Stimulated activated memory B cell treated with anti-CD40 and anti-IgM and Interleukin-4, amounts not matched to agents 10 μg/mL and 1 μg/mL and 100 μg/mL, for 72 hours (primary cell): ENCODE measurements at regions not wholly inside any gene's neighbourhood (a gene's known extent, or its start where the extent isn't known, plus 50 kb on each side); places are given as distances from the start of the nearest gene placed in this dataset.
"Not testable (repeated sequence)": the region's sequence is repeated elsewhere in the genome, so short reads cannot be mapped to it uniquely, and the experiment has no call there.

ENCODE experiments used
- ATAC-seq: fragments of 150-1000 bp; cut with Tn5 transposase; 2 replicates; pipeline ENCODE4 v1.10.0; 2021
- H3K27ac Mint-ChIP-seq: one replicate; pipeline ENCODE4 v1.8.0; 2022; ENCODE audit warnings: mild to moderate bottlenecking, mixed read lengths
- H3K27me3 Mint-ChIP-seq: one replicate; pipeline ENCODE4 v1.8.0; 2022; ENCODE audit warnings: mixed read lengths
- H3K36me3 Mint-ChIP-seq: one replicate; pipeline ENCODE4 v1.8.0; 2022; ENCODE audit warnings: mixed read lengths
- H3K4me1 Mint-ChIP-seq: one replicate; pipeline ENCODE4 v1.8.0; 2022; ENCODE audit warnings: mixed read lengths
- H3K4me3 Mint-ChIP-seq: one replicate; pipeline ENCODE4 v1.8.0; 2022; ENCODE audit warnings: mild to moderate bottlenecking, moderate library complexity, mixed read lengths
- H3K9me3 Mint-ChIP-seq: one replicate; pipeline ENCODE4 v1.8.0; 2022; ENCODE audit warnings: mixed read lengths

DNA sequence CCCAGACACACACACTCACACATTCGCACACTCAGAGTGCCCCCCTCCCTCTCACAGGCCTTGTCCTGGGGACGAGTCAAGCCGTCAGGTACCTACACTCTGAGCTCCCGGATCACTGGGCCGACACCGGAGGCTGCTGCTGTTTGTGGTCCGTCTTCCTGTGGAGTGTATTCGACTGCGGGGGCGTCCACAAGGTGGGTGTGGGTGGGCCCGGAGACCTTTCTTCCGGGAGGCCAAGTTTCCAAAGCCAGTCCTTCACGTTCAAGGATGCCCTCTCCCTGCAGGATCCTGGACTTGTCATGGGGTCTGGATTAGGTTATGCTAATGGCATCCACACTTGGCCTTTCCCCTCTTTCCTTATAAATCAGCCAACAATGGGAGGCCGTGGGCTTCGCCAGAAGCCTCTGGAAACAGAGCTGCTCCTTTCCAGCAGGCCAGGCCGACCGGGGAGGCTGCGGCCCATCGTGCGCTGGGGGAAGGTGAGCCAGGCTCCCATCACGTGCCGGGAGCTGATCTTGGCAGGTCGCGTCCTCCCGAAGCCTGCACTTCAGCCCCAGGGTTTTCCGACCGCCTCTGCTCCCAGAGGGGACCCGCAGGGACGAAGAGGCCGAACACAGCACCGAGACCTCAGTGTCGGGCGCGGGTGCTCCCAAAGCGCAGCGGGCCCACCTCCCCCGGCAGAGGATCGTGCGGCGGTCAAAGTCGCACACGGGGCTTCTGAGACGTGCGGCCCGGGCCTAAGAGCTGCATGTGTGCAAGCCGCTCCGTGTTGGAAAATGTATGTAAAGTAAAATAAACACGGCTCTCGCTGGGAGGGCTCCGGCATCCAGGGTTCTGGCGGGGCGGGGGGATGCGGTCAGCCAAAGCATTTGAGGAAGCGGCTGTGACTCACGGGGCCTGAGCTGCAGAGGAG is 196.5 kb upstream of the ZNF469 start:
- not testable (repeated sequence) for H3K36me3 Mint-ChIP-seq, H3K9me3 Mint-ChIP-seq, H3K4me1 Mint-ChIP-seq, H3K4me3 Mint-ChIP-seq, ATAC-seq, H3K27ac Mint-ChIP-seq
- peaks cover 10% of the 10 kb centered on the region for H3K27me3 Mint-ChIP-seq

DNA sequence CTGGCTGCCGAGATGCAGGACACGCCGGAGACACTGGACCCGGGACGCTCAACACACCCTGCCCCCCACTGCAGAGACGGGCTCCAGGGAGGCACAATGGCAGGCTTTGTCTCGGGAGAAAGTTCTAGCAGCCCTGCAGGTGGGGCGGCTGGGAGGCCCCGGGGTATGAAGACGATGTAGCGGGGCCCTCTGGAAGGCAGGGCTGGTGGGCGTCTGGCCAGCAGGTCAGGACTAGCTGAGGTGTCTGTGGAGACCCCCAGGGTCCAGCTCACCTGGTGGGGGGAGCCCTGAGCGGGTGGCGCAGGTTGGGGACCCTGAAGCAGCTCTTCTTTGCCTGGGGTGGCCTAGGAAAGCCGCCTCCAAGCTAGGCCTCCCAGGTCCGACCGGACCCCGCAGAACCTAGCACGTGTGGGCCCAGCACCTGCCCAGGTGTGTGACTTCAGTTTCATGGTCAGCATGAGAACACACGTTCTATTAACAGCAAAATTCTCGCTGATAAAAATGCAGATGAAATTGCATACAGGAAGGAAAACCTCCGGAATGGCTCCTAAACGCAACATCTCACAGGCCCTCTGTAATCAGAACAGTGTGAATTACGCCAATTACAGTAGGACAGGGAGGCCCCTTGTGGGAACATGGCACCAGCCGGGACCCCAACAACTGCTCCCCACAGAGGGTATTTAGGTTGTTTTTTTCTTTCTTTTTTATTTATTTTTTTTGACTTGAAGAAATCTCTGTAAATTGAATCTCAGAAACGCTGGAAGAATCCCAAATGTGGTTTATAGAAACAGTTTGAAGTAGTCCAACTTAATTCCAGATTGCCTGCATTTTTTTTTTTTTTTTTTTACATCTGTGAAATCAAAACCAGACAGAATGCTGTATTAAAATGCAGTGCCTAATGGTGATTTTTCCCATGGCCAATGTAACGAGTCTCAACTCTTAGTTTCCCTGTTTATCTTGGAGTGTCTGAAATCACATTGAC is 195.6 kb upstream of the ZNF469 start:
- peaks cover 10% of the 10 kb centered on the region for H3K27me3 Mint-ChIP-seq
- not testable (repeated sequence) for H3K9me3 Mint-ChIP-seq, ATAC-seq, H3K4me3 Mint-ChIP-seq, H3K36me3 Mint-ChIP-seq, H3K27ac Mint-ChIP-seq, H3K4me1 Mint-ChIP-seq

DNA sequence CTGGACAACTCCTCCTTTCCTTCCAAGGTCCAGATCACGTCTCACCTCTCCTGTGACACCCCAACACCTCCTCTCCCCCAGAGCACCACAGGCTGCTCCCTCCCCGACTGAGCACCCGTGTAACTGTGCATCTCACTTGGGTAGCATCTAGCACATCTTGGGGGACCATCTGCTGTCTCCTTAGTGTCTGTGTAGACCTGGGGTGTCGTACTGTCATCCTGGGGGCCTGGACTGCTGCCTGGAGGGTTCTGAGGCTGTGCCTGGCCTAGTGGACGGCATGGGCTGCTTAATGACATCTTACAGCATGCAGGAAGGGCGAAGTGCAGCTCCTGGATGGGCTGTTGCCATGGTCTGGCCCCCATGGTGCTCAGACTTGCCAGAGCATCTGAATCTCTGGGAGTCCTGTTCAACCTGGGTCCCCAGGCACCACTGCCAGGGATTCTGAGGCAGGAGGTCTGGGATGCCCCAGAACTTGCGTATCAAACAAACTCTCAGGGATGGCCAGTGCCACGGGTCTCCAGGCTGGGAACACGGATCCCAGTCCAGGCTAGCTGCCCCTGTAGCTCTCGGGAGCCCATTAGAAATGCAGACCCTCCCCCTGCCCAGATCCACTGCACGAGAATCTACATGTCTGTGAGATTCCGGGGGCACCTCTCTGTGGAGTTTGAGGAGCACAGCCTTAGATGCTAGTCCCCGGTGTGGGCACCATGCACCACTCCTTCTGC is 194.4 kb upstream of the ZNF469 start:
- H3K9me3 Mint-ChIP-seq = peaks cover 11% of the 10 kb centered on the region
- H3K4me1 Mint-ChIP-seq, H3K4me3 Mint-ChIP-seq, ATAC-seq, H3K27ac Mint-ChIP-seq, H3K36me3 Mint-ChIP-seq: not testable (repeated sequence)
- H3K27me3 Mint-ChIP-seq = peaks cover 10% of the 10 kb centered on the region

DNA sequence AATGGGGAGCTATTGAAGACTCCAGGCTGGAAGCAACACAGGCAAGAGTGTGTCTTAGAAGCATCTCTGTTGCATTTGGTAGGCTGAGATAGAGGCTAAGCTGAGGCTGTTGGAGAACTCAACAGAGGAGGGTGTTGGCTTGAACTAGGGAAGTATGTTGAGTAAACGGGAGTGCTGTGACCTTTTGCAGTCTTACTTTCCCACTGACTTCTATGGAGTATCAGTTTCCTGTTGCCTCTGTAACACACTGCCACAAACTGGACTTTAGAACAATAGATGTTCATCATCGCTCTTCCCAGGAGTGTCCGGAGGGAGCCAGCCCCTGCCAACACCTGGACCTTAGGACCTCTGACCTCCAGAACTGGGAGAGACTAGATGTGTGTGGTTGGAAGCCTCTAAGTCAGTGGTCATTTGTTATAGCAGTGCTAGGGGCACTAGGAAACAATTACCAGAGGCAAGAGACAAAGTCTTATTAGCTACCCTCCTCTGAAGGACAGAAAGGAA is 192.1 kb upstream of the ZNF469 start:
- not testable (repeated sequence) for ATAC-seq, H3K4me3 Mint-ChIP-seq, H3K4me1 Mint-ChIP-seq, H3K27ac Mint-ChIP-seq, H3K36me3 Mint-ChIP-seq, H3K9me3 Mint-ChIP-seq
- H3K27me3 Mint-ChIP-seq = peaks cover 10% of the 10 kb centered on the region

DNA sequence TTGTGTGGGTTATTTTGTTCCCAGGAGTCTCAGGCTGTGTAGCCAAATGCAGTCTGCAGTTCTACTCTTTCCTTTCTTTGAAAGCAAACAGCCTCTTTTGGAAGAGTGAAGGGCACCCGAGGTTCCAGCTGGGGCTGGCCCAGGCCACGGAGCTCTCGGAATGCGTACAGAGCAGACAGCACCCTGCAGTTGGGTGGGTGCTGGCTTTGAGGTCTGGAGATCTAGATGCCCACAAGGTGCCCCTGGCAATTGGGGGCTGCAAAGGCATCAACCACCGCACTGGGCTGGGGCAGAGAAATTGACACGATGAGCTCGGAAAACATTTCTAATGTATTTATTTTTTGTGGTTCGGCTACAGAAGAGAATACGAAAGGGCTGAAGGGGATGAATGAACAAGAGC is 191.6 kb upstream of the ZNF469 start:
- H3K4me1 Mint-ChIP-seq, H3K9me3 Mint-ChIP-seq, H3K36me3 Mint-ChIP-seq, H3K27ac Mint-ChIP-seq, ATAC-seq, H3K4me3 Mint-ChIP-seq: not testable (repeated sequence)
- H3K27me3 Mint-ChIP-seq = peaks cover 10% of the 10 kb centered on the region

DNA sequence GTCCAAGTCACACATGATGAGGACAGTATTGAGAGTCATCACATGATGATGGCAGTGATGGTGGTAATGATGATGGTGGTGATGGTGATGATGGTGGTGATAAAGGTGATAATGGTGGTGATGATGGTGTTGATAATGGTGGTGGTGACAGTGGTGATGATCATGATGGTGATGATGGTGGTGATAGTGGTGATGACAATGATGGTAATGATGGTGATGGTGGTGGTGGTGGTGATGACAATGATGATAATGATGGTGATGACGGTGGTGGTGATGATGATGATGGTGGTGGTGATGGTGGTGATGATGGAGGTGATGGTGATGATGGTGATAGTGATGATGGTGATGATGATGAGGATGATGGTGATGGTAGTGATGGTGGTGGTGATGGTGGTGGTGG is 190.2 kb upstream of the ZNF469 start:
- no peak for ATAC-seq
- Mint-ChIP-seq H3K27ac (no peak overlapping the region), H3K27me3 (peaks cover 9% of the 10 kb centered on the region), H3K36me3 (peaks cover 7% of the 10 kb centered on the region), H3K4me3 (no peak overlapping the region), H3K9me3 (peaks cover 6% of the 10 kb centered on the region), H3K4me1 (no peaks in the 10 kb centered on the region)

DNA sequence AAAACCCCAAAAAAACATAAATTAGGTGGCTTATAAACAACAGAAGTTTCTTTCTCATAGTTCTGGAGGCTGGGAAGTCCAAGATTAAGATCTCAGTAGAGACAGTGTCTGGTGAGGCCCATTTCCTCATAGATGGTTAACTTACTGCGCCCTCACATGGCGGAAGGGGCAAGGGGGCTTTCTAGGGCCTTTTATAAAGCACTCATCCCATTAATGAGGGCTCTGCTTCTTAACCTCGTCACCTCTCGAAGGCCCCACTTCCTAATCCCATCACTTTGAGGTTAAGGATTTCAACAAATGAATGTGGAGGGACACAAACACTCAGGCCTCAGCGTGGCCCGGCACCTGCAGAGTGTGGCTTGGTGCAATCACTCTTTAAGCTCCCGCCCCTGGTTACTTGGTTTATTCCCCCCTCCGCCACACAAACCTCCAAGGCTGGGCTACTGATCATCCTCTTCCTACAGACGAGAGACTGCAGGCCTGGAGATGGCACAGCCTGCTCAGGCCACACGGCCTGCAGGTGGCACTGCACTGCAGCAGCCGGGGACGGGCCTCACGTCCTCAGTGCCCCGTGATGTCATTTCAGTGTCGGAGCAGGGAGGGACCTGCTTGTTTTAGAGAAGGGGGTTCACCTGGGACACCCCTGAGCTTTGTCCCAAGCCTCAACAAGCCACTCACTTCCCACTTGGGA is 188.9 kb upstream of the ZNF469 start:
- H3K9me3 Mint-ChIP-seq, H3K4me3 Mint-ChIP-seq, H3K27me3 Mint-ChIP-seq, H3K4me1 Mint-ChIP-seq, H3K27ac Mint-ChIP-seq, H3K36me3 Mint-ChIP-seq: not testable (repeated sequence)
- ATAC-seq = peak; percentile 79

DNA sequence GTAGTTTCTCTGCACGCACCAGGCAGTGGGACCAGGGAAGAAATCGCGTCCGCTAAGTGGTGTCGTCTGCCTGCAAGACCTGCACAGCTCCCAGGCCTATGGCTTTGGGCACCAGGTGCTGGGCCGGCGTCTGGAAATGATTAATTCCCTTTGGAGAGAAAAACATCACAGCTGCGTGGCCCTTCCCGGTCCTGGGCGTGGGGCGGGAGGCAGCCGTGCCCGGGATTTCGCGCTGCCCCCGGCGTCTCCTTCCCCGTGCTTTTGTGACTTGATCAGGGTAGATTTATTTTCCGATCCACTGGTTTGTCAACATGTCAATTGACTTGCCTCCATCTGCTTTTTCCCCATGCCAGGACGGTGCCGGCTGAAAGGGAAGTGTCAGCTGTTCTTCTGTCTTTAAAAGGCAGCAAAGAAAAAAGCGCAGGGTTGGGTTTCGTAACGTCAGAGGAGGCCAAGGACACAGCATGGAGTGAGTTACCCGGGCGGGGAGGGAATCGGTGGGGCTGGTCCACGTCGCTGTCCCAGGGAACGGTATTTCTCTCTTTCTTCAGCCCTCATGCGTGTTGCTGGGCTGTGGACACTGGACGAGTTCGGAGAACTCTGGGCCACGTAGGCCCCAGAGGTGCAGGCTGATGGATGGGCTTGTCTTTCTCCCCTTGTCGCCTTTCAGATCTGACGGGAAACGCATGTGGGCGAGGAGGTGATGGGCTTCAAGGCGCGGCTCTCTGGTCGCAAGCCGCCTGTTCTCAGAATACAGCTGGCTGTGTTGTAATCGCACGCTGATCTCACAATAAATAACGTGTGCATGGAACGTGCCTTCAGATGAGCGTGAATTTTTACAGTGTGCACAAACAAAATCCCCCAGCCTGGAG is 188.1 kb upstream of the ZNF469 start:
- Mint-ChIP-seq H3K27me3 (peaks cover 6% of the 10 kb centered on the region), H3K36me3 (peaks cover 7% of the 10 kb centered on the region), H3K4me3 (no peak overlapping the region), H3K9me3 (peaks cover 6% of the 10 kb centered on the region), H3K4me1 (no peaks in the 10 kb centered on the region), H3K27ac (no peak overlapping the region)
- ATAC-seq = no peak

DNA sequence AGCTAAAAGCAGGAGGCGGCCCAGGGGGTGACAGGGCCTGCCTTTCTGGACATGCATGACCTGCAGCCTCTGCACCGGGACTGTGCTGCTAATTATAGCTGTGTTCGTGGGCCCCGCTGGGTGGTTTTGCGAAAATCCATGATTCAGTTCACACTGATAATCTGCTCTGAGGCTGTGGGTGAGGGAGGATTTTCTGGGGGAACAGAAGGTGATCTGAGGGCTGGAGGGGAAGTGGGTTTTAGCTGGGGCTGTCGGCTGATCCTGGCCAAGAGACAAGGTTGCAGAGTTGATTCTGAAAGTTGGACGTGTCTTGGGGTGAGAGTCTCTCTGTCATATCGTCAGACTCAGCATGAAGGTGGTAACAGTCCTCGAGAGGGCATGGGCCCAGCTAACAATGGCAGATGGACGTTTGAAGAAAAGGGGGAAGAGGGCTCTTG is 187.5 kb upstream of the ZNF469 start:
- H3K27me3 Mint-ChIP-seq = peaks cover 13% of the 10 kb centered on the region
- peaks cover 6% of the 10 kb centered on the region for H3K9me3 Mint-ChIP-seq

DNA sequence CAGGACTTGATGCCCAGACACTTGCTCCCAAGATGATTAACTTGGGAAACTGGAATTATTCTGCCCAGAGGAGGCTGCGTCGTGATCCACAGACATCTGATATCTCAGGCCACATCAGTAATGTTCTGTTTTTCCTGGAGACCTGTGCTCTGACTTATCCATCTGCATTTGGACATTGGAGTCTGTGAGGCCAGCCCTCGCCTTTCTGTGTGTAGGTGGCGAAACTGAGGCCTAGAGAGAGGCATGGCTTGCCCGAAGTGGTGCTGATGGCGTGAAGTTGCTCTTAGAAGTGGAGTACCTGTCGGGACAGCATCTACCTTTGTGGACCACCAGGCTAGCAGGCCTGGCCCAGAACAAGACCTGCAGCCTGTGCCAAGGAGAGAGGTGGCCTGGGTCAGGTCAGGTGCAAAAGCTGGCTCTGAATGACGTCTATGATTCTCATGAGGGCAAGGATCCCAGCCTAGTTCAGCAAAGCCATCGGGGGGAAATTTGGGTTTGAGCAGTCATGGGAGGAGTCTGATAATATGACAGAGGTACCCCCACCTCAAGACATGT is 186.8 kb upstream of the ZNF469 start:
- ATAC-seq = no peak
- no peak overlapping the region for H3K4me3 Mint-ChIP-seq
- no peak overlapping the region for H3K27ac Mint-ChIP-seq
- peaks cover 7% of the 10 kb centered on the region for H3K36me3 Mint-ChIP-seq
- H3K27me3 Mint-ChIP-seq = peaks cover 16% of the 10 kb centered on the region
- peaks cover 6% of the 10 kb centered on the region for H3K9me3 Mint-ChIP-seq
- H3K4me1 Mint-ChIP-seq = no peaks in the 10 kb centered on the region

More for the DNA sequence above, 187.5 kb upstream of the ZNF469 start:
- H3K4me1 Mint-ChIP-seq = no peaks in the 10 kb centered on the region
- peaks cover 7% of the 10 kb centered on the region for H3K36me3 Mint-ChIP-seq
- ATAC-seq = no peak
- H3K4me3 Mint-ChIP-seq = no peak overlapping the region
- H3K27ac Mint-ChIP-seq = no peak overlapping the region

DNA sequence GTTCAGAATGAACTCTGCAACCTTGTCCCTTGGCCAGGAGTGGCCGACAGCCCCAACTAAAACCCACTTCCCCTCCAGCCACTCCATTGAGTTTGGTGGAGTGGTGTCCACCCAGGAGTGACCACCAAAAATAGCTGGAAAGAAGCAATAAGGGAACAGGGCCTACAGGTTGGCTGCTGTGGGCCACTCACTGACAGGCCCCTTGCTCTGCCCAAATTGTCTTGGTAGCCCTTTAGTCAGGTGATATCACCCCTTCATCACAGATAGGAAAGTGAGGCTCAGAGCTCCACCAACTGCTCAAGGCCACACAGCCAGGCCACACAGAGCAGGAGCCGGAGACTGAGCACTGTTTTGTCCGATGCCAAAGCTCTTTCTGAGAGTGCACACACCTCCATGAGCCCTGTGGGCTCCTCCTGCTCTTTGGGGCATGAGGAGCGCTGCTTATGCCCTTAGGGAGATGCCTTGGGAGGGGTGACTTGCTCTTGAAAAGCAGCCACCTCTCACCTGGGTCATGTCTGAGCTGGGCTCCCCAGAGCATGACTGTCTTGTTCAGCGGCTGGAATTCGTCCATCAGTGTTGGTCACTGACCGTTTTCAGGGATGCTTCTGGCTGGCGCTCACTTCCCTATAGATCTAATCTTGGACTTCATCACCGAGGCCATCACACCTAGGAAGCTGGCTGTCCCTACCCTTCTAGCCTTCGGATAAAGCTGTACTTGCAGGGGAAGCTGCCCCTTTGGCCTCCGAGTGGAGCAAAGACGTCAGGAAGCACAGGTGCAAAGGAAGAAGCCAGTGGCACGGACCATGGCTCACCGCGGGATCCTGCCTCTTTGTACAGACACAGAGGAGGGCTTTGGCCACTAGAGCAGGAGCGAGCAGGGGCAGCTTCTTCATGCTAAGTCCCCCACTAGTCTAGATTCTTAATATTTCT is 186.0 kb upstream of the ZNF469 start:
- Mint-ChIP-seq H3K4me3 (no peak overlapping the region), H3K36me3 (peaks cover 7% of the 10 kb centered on the region), H3K4me1 (no peaks in the 10 kb centered on the region), H3K9me3 (peaks cover 6% of the 10 kb centered on the region), H3K27me3 (peaks cover 16% of the 10 kb centered on the region), H3K27ac (no peak overlapping the region)
- no peak for ATAC-seq

DNA sequence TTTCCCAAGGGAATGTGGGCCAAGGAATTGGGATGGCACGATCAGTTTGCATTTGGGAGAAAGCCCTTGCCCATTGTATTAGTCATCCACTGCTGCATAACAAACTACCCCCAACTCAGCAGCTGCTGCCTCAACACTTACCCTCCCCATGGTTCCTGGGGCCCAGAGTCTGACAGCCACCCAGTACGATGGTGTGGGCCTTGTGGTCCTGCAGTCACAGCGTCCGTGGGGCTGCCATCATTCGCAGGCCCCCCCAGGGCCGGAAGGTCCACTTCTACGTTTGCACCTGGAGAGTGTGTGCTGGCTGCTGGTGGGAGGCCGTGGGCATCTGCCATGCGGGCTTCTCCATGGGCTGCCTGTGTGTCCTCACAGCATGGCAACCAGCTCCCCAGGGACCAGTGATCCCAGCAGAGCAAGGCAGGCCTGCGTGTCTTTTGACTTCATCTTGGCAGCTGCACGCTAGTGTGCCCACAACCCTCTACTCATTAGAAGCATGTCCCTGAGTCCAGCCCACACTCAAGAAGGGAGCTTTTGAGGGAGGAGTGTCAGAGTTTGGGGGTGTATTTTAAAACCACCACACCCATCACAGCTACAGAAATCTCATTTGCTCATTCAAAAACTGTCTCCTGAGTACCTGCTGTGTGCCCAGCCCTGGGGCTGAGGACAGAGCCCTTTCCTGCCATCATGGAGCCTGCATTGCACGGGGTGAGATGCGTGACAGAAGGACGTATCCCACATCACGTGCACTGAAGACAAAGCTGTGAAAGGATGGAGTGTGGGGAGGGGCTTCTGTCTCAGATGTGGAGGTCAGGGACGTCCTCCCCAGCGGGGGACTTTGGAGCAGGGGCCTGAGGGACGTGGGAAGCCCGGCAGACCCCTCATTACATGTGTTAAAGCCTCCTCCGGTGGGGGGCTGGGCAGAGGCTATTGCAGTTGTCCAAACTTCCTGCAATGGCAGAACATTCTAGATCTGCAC is 185.0 kb upstream of the ZNF469 start:
- ATAC-seq = no peak
- Mint-ChIP-seq H3K4me3 (no peak overlapping the region), H3K4me1 (no peaks in the 10 kb centered on the region), H3K27ac (no peak overlapping the region), H3K27me3 (peaks cover 24% of the 10 kb centered on the region), H3K9me3 (peaks cover 1% of the 10 kb centered on the region), H3K36me3 (peaks cover 1% of the 10 kb centered on the region)
